GM21737 (cell line): ENCODE measurements at regions not wholly inside any gene's neighbourhood (a gene's known extent, or its start where the extent isn't known, plus 50 kb on each side); places are given as distances from the start of the nearest gene placed in this dataset.
"Not testable (repeated sequence)": the region's sequence is repeated elsewhere in the genome, so short reads cannot be mapped to it uniquely, and the experiment has no call there.

Source experiments
- ATAC-seq: cut with Tn5 transposase; IDR thresholded peaks from one replicate; pipeline ENCODE4 v1.9.1; 2021; ENCODE audit warnings: mild to moderate bottlenecking, moderate library complexity; ENCODE audit not compliant: unreplicated experiment

- no peak for ATAC-seq
Measured at GRCh38 chr6:8881663-8882062, 446.3 kb upstream of the SLC35B3 start.

DNA sequence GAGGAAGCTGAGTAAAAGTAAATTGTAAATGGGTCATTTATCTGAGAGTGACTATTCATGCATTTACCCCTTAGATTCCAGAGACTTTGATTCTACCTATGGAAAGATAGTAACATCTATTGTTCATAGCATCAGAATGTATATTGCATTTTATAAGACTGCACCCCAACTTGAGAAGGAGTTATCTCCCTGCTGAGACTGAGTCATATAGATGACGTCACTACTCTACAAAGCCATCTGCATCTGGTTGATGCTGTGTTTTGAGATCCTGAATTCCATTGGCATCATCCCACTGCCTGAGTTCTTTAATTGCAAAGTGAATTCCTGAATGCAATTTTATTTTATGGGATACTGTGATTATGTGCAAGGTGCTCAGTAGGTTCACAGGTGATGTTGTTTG lies 444.0 kb upstream of the SLC35B3 start:
- ATAC-seq = no peak

- ATAC-seq = no peak
Measured at GRCh38 chr6:8875986-8876385, 440.6 kb upstream of the SLC35B3 start.

DNA sequence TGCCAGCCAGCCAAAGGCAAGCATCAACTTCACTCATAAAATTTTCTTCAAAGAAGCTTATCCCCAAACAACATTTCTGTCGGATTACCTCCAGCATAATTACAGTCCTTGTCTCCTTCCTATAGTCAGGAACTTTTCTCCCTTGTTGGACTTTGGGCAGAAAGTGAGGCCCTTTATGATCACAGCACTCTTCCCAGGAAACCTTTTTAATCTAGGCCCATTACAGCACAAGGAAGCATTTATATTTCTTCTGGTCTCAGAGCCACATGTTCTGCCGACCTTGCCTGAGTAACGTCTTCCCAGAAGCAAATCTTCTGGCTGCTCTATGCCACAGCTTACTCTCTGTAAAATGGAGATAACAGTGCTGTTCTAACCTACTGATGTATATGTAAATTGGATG lies 437.2 kb upstream of the SLC35B3 start:
- no peak for ATAC-seq

DNA sequence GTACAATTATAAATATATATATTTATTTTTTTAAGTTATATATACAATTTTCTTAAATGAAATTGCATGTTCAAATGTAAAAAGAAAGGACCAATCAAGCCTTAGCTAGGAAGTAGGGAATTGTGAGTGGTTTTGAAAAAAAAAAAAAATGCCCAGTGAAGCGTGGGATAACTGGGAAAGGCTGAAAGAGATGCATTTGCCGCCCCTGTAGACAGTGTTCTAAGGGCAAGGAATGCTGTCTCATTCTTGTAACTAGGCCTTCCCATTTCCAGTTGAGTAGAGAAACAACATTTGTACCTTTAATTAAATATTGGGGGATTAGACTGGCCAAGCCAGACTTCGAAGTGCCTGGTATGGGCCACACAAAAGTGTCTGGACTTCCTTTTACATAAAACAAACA lies 430.1 kb upstream of the SLC35B3 start:
- ATAC-seq = no peak

DNA sequence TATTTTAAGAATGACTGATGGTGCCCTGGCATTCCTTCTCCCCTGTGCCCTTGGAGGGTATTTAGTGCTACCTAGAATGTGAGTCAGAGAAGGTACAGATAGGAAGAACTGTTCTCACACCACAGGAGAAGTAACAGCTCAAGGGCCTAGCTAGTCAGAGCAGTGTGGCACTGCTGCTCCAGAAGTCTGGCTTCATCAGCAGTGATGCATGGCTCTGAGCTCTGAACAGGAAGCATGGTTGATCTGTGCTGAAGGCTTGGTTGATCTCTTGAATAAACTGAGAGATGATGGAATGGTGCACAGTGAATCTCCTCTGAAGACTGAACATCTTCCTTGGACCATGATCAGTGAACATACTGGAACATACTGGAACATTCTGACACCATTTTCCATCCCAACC lies 425.3 kb upstream of the SLC35B3 start:
- ATAC-seq = peak; percentile 59

GRCh38 chr6:8859501-8859900 lies 424.2 kb upstream of the SLC35B3 start:
- ATAC-seq = no peak

DNA sequence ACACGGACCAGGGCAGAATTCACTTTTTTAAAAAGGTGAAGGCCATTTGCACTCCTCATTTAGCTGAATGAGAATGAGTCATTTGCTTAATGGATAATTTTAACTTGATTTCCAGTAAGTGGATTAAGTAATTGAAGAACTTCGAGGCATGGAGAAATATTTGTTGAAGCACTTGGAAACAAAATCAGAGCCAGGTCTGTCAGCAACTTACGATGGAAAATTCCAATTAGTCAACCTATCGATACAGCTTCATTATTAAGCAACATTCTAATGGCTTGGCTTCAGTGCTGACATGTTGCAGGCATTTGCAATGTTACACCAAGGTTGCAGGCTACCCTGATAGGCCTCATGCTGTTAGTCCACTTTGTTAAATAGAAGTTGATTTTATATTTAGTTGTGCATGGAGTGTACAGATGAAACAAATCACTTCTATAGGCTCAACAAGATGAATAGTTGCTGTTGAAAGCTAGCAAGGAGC lies 423.5 kb upstream of the SLC35B3 start:
- no peak for ATAC-seq

GRCh38 chr6:8857160-8857559 lies 421.8 kb upstream of the SLC35B3 start:
- no peak for ATAC-seq

GRCh38 chr6:8855411-8855810 lies 420.1 kb upstream of the SLC35B3 start:
- ATAC-seq = no peak

- ATAC-seq = no peak
Measured at GRCh38 chr6:8852332-8852731, 417.0 kb upstream of the SLC35B3 start.

DNA sequence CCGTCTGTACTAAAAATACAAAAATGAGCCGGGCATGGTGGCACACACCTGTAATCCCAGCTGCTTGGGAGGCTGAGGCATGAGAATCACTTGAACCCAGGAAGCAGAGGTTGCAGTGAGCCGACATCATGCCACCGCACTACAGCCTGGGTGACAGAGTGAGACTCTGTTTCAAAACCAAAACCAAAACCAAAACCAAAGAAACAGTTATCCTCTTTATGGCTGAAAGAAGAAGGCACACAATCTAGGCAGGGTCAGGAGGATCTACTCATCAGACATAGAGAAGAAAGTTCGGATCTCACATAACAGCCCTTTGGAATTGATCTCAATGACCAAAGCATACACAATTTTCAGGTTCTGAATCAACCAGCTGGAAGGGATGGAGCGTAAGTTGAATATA lies 411.3 kb upstream of the SLC35B3 start:
- not testable (repeated sequence) for ATAC-seq

- ATAC-seq = no peak
Measured at GRCh38 chr6:8845690-8846089, 410.3 kb upstream of the SLC35B3 start.

DNA sequence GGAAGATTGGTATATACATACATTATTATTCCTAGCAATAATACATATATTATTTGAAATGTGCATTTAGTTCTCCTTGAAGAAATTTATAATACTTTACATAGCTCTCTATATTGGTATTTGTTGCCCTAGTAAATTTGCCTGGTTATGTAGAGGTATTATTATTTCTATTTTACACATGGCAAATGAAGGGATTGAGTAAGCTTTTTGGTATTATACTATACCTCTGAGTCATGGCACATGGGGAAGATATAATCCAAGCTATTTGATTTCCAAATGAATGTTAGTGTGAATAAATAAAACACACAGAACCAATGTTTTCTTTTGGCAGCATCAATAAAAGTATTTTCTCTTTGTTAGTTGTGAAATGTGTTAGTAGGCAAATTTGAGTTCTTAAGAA lies 409.6 kb upstream of the SLC35B3 start:
- ATAC-seq = no peak

- no peak for ATAC-seq
Measured at GRCh38 chr6:8839626-8840025, 404.3 kb upstream of the SLC35B3 start.

- no peak for ATAC-seq
Measured at GRCh38 chr6:8837343-8837742, 402.0 kb upstream of the SLC35B3 start.

GRCh38 chr6:8832695-8833094 lies 397.4 kb upstream of the SLC35B3 start:
- ATAC-seq = not testable (repeated sequence)

DNA sequence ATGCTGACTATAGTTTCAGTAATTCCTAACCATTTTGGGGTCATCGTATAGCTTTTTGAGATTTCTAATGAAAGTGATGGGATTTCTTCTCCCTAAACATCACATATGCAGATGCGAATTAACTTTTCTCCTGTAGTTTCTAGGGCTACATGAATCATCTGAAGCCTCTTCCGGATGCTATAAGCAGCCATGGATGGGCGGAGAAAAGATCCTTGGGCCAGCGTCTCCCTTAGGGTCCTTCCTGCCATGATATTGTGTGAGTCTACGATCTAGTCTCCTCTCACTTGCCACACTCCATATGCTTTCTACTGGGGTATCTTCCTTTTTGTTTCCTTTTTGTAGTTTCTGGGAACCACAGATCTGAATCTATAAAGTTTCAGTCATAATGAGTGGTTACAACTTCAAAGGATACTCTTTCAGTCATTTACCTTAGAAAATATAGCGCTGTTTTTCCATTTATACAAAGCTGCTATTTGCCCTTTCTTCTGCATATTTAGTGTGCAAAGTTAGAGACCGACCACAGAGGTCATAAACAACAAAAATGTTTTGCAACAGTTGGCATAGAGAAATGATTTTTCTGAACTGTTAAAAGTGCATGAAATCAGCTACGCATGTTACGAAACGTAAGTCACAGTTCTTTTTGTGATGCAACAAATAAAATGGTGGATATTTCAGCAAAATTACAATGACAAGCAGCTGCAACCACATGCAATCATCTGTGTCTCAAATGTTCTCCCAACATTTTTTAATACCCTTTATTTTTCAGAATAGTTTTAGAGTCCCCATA lies 396.2 kb upstream of the SLC35B3 start:
- ATAC-seq = no peak

GRCh38 chr6:8830794-8831193 lies 395.4 kb upstream of the SLC35B3 start:
- ATAC-seq = no peak

- no peak for ATAC-seq
Measured at GRCh38 chr6:8829796-8830195, 394.5 kb upstream of the SLC35B3 start.

- no peak for ATAC-seq
Measured at GRCh38 chr6:8829296-8829695, 394.0 kb upstream of the SLC35B3 start.

GRCh38 chr6:8828376-8828775 lies 393.0 kb upstream of the SLC35B3 start:
- no peak for ATAC-seq

DNA sequence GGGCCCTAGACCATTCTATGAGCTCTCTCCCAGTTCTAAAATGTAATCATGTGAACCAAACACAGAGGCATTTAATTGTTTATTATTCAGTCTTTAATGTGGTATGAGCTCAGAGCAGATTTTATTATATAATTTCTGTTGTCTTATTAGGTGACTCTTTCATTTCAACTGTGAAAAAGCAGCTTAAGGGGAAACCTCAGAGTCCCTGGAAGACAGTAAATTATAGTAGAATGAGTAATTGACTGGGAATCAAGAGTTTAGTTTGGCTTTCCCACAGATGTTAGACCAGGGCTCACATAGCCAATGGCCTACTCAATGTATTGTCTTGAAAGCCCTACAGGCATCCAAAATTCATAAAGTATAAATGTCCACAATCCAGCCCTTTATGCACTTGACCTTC lies 390.4 kb upstream of the SLC35B3 start:
- ATAC-seq = no peak
